GM19324 (cell line): ENCODE measurements at regions not wholly inside any gene's neighbourhood (a gene's known extent, or its start where the extent isn't known, plus 50 kb on each side); places are given as distances from the start of the nearest gene placed in this dataset.
"Not testable (repeated sequence)": the region's sequence is repeated elsewhere in the genome, so short reads cannot be mapped to it uniquely, and the experiment has no call there.

ENCODE experiments used
- ATAC-seq: cut with Tn5 transposase; IDR thresholded peaks from one replicate; pipeline ENCODE4 v1.9.1; 2021; ENCODE audit warnings: mild to moderate bottlenecking, moderate library complexity; ENCODE audit not compliant: unreplicated experiment, low FRiP score

GRCh38 chr2:16378031-16378430 is 287.6 kb downstream of the CYRIA start:
- no peak for ATAC-seq

- no peak for ATAC-seq
Observed at GRCh38 chr2:16375981-16376380, 289.7 kb downstream of the CYRIA start.

- no peak for ATAC-seq
Observed at GRCh38 chr2:16375351-16375750, 290.3 kb downstream of the CYRIA start.

GRCh38 chr2:16374671-16375070 is 291.0 kb downstream of the CYRIA start:
- no peak for ATAC-seq

- ATAC-seq = no peak
Observed at GRCh38 chr2:16373341-16373740, 292.3 kb downstream of the CYRIA start.

GRCh38 chr2:16371751-16372150 is 293.9 kb downstream of the CYRIA start:
- no peak for ATAC-seq

DNA sequence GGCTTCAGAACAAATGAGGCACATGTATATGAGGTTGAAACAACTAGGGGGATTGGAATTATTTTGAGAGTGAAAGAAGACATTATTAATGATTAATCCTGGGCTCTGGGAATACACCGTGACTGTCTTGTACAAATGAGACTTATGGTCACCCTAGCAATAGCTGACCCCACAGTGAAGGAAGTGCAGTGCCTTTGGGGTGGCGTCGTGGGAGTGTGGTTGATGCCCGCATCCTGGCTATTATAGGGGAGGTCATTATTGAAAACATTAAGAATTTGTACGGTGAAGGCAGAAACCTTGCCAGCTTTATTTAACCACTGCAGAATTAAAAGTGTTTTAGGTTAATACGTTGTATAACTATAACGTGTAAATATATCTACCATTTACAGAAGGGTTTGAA is 296.7 kb downstream of the CYRIA start:
- no peak for ATAC-seq

GRCh38 chr2:16368328-16368727 is 297.3 kb downstream of the CYRIA start:
- ATAC-seq = no peak

DNA sequence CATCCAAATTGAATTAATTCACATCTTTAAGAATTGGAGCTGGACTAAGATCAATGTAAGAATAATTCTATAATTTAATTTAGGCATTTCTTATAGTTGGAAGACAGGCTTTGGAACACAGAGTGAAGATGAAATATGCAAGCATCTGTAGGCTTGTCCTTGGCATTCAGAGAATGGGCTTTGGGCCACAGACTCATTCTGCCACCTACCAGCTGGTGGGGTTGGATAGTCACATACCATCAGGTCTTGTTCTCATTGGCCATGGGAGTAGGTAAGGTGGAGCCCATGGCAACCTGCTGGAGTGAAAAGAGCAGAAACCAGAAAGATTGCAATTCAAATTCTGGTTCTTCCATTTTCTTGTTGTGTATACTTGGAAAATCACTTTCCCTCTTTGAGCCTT is 300.3 kb downstream of the CYRIA start:
- ATAC-seq = no peak

GRCh38 chr2:16363581-16363980 is 302.1 kb downstream of the CYRIA start:
- no peak for ATAC-seq

DNA sequence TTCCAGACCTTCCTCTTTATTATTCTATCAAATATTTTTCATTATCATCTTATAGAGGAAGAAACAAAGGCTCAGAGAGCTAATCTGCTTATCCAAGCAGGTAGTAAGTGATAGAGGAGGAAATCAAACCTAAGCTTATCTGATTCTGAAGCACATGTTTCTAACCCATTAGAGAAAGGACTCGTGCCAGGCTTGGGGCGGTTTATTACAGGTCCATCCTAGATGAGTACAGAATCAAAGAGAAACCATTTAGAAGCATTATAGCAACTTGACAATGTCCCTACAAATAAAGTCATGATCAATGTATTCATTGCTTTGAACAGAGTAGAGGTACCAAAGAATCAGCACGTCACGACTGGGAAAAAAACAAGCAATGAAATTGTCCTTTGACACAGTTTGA is 303.0 kb downstream of the CYRIA start:
- ATAC-seq = no peak

GRCh38 chr2:16361261-16361995 is 304.2 kb downstream of the CYRIA start:
- no peak for ATAC-seq

DNA sequence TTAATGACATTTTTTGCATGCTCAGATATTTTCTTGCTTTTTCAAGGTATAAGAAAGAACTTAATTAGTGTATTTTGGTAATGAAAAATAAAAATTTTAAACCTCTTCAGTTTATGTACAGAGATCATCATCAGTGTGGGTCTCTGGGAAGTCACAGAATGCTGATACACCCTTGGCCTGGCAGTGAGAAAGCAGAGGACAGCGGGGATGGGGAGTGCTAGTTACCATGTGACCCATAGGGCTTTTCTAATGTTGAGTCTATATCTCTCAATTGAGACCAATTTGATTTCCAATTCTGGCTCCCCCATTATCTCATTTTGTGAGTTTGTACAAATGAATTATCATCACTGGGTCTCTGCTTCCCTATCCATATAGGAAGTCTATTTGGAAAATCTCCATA is 305.7 kb downstream of the CYRIA start:
- ATAC-seq = no peak

DNA sequence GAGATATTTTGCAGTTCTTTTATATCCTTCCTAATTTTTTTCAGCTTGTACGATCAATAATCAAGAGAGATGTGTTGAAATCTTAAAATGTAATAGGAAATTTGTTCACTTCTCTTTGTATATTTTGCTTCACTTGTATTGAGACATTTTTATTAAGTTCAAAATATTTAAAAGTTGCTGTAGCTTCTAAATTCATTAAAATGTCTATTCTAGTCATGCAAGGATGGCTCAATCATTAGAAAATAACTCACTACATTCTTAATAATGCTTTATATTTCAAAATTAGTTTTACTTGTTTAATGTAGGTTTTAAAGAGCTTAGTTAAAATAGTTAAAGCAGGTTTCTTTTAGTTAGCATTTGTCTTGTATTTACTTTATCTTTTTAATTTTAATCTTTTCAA is 308.4 kb downstream of the CYRIA start:
- ATAC-seq = no peak

- ATAC-seq = no peak
Observed at GRCh38 chr2:16351541-16351940, 314.1 kb downstream of the CYRIA start.

DNA sequence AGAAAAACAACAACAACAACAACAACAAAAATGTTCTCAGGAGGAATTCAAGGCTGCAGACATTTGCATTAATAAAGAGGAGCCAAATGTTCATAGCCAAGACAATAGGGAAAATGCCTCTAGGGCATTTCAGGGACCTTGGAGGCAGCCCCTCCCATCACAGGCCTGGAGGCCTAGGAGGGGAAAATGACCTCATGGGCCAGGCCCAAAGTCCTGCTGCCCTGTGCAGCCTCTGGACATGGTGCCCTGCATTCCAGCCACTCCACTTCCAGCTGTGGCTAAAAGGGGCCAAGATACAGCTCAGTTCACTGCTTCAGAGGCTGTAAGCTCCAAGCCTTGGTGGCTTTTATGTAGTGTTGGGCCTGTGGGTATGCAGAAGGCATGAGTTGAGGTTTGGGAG is 314.5 kb downstream of the CYRIA start:
- ATAC-seq = no peak

DNA sequence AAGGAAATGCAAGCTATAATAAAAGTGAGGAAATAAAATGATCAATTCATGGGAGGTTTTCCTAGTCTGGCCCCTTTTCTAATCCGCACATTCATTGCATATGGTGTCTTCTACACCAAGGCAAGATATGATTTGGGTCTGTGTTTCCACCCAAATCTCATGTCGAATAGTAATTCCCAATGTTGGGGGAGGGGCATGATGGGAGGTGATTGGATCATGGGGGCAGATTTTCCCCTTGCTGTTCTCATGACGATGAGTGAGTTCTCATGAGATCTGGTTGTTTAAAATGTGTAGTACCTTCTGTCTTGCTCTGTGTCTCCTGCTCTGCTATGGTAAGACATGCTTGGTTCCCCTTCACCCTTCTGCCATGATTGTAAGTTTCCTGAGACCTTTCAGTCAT is 315.4 kb downstream of the CYRIA start:
- no peak for ATAC-seq

GRCh38 chr2:16349811-16350210 is 315.8 kb downstream of the CYRIA start:
- no peak for ATAC-seq

GRCh38 chr2:16348821-16349515 is 316.7 kb downstream of the CYRIA start:
- no peak for ATAC-seq

GRCh38 chr2:16346671-16347070 is 319.0 kb downstream of the CYRIA start:
- ATAC-seq = no peak

- ATAC-seq = not testable (repeated sequence)
Observed at GRCh38 chr2:16345231-16345630, 320.4 kb downstream of the CYRIA start.

GRCh38 chr2:16339206-16339605 is 326.4 kb downstream of the CYRIA start:
- no peak for ATAC-seq
